ENCODE measurements at regions not wholly inside any gene's neighbourhood (a gene's known extent, or its start where the extent isn't known, plus 50 kb on each side); places are given as distances from the start of the nearest gene placed in this dataset.

GRCh38 chr3:17852217-17852616 lies 109.8 kb upstream of the TBC1D5 start (continued):
- TF ChIP-seq CHD2 (IDR thresholded peaks at IDR 0.05; ENCODE audit: low read length, partially characterized antibody) (no peak), FOXS1 (CRISPR knock-in tag; IDR thresholded peaks at IDR 0.05) (no peak), NR3C1 (IDR thresholded peaks at IDR 0.05) (no peak), PHF8 (IDR thresholded peaks at IDR 0.05; ENCODE audit: borderline replicate concordance, low read depth) (no peak)

- ATAC-seq (no peak), DNase-seq (ENCODE audit: low read depth in 1 of 2, low spot score in 1 of 2) (no peak), FAIRE-seq (no peak)
- no peak overlapping the region for H3K27ac ChIP-seq
- no peak overlapping the region for H3K4me3 ChIP-seq
- H3K9me3 ChIP-seq = no peaks in the 10 kb centered on the region
- CTCF ChIA-PET = interaction anchor here (5.4 kb wide), 1 partner anchor 9 kb away, joined by 25 read pairs; no protein-coding TSS in a partner anchor
- no peak for TF ChIP-seq NPAS2 (CRISPR knock-in tag; IDR thresholded peaks at IDR 0.05; ENCODE audit: borderline replicate concordance)
- TF ChIP-seq ZNF302 (CRISPR knock-in tag; IDR thresholded peaks at IDR 0.05) = no peak
- no peak for TF ChIP-seq ZC3H11A (IDR thresholded peaks at IDR 0.05)
- no peak for TF ChIP-seq HES2 (IDR thresholded peaks at IDR 0.05)
- TF ChIP-seq CBX8 (IDR thresholded peaks at IDR 0.05) = no peak
- TF ChIP-seq ATOH8 (CRISPR knock-in tag; IDR thresholded peaks at IDR 0.05; ENCODE audit: low read depth) = no peak
- no peak for TF ChIP-seq POLR2A (IDR thresholded peaks at IDR 0.05; ENCODE audit: low read length)
- no peak for TF ChIP-seq EHF (CRISPR knock-in tag; IDR thresholded peaks at IDR 0.05)
- no peak for TF ChIP-seq RCOR1 (IDR thresholded peaks at IDR 0.05; ENCODE audit: low read depth, low read length)
- no peak overlapping the region for H3K4me2 ChIP-seq
- POLR2A ChIA-PET = no interaction called here
- H3K4me1 ChIP-seq = no peaks in the 10 kb centered on the region
These were observed 108.0 kb upstream of the TBC1D5 start for GRCh38 chr3:17850448-17850847.

GRCh38 chr3:17848102-17848501 lies 105.7 kb upstream of the TBC1D5 start:
- CTCF ChIA-PET = no interaction called here
- H3K9me3 ChIP-seq = no peaks in the 10 kb centered on the region; the same call in 2 of the 3 replicates
- no peak for ATAC-seq
- no peaks in the 10 kb centered on the region for H3K4me1 ChIP-seq
- H3K4me2 ChIP-seq = no peak overlapping the region
- no peak overlapping the region for H3K4me3 ChIP-seq
- FAIRE-seq = no peak
- POLR2A ChIA-PET = no interaction called here
- WGBS (ENCODE audit: missing lambda C conversion rate) = 84% methylated on average over 3 of the region's 3 CpGs
- TF ChIP-seq HOXB13 (CRISPR knock-in tag; IDR thresholded peaks at IDR 0.05; ENCODE audit: low read depth) (no peak), TP53 (CRISPR knock-in tag; IDR thresholded peaks at IDR 0.05) (no peak), E2F6 (IDR thresholded peaks at IDR 0.05; ENCODE audit: borderline replicate concordance, low read depth) (no peak), MYC (IDR thresholded peaks at IDR 0.05; ENCODE audit: borderline replicate concordance, low read length) (no peak), RAD21 (conservative IDR thresholded peaks at IDR 0.05 in 1 of 2, IDR thresholded peaks at IDR 0.05 in 1 of 2) (no peak), NFE2L2 (conservative IDR thresholded peaks at IDR 0.05; ENCODE audit: low read length) (no peak), HOXB5 (CRISPR knock-in tag; IDR thresholded peaks at IDR 0.05) (no peak), ZC3H11A (IDR thresholded peaks at IDR 0.05) (no peak), FOSB (CRISPR knock-in tag; IDR thresholded peaks at IDR 0.05) (no peak), USF2 (IDR thresholded peaks at IDR 0.05) (no peak), SMC3 (IDR thresholded peaks at IDR 0.05) (no peak), ZFP36 (IDR thresholded peaks at IDR 0.05; ENCODE audit: borderline replicate concordance, partially characterized antibody) (no peak), POLR2A (IDR thresholded peaks at IDR 0.05; ENCODE audit: low read length) (no peak), CBX2 (IDR thresholded peaks at IDR 0.05; ENCODE audit: borderline replicate concordance, low read depth) (no peak), POLR2AphosphoS2 (conservative IDR thresholded peaks at IDR 0.05; ENCODE audit: low read length) (no peak), RCOR1 (IDR thresholded peaks at IDR 0.05; ENCODE audit: low read depth, low read length) (no peak), CEBPB (IDR thresholded peaks at IDR 0.05) (no peak), ESRRA (IDR thresholded peaks at IDR 0.05; ENCODE audit: borderline replicate concordance, low read length) (no peak)
- H3K27ac ChIP-seq = no peak overlapping the region
- DNase-seq (ENCODE audit: low read depth in 1 of 2, low spot score in 1 of 2) = no peak

Data from A549 (cell line).